ENCODE measurements at regions not wholly inside any gene's neighbourhood (a gene's known extent, or its start where the extent isn't known, plus 50 kb on each side); places are given as distances from the start of the nearest gene placed in this dataset.

DNA sequence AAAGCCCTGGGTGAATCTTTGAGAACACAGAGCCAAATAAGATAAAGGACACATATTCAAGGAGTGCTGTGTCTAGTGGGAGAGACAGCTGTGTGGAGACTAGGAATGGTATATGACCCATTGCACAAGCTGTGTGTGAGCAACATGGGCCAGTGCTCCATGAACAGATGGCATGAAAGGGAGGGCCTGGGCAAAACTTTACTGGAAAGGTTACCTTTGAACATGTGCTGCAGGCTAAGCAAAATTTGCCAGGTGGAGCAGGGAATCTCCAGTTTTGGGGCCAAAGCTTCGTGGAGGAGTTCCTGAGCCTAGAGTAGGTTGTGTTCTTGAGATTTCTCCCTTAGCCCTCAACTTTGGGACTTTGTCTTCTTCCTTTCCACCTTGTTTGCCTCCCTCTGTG lies 446.1 kb upstream of the PROX1 start:
- TF ChIP-seq, protein P1, sequence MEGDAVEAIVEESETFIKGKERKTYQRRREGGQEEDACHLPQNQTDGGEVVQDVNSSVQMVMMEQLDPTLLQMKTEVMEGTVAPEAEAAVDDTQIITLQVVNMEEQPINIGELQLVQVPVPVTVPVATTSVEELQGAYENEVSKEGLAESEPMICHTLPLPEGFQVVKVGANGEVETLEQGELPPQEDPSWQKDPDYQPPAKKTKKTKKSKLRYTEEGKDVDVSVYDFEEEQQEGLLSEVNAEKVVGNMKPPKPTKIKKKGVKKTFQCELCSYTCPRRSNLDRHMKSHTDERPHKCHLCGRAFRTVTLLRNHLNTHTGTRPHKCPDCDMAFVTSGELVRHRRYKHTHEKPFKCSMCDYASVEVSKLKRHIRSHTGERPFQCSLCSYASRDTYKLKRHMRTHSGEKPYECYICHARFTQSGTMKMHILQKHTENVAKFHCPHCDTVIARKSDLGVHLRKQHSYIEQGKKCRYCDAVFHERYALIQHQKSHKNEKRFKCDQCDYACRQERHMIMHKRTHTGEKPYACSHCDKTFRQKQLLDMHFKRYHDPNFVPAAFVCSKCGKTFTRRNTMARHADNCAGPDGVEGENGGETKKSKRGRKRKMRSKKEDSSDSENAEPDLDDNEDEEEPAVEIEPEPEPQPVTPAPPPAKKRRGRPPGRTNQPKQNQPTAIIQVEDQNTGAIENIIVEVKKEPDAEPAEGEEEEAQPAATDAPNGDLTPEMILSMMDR (IDR thresholded peaks at IDR 0.05): no peak
- no peak for TF ChIP-seq POLR2A (IDR thresholded peaks at IDR 0.05)
